SK-N-MC (cell line): ENCODE measurements at regions not wholly inside any gene's neighbourhood (a gene's known extent, or its start where the extent isn't known, plus 50 kb on each side); places are given as distances from the start of the nearest gene placed in this dataset.

Experiments
- EZH2 ChIP-seq: fragments of 200-600 bp; sonication (generic); IDR thresholded peaks from one replicate; pipeline ENCODE4 v1.6.1; 2017; ENCODE audit warnings: antibody characterized with exemption
- POLR2AphosphoS5 ChIP-seq: IDR thresholded peaks from 2 replicates; pipeline ENCODE4 v1.6.1; 2012; ENCODE audit warnings: mild to moderate bottlenecking, low read depth, low read length, borderline replicate concordance

DNA sequence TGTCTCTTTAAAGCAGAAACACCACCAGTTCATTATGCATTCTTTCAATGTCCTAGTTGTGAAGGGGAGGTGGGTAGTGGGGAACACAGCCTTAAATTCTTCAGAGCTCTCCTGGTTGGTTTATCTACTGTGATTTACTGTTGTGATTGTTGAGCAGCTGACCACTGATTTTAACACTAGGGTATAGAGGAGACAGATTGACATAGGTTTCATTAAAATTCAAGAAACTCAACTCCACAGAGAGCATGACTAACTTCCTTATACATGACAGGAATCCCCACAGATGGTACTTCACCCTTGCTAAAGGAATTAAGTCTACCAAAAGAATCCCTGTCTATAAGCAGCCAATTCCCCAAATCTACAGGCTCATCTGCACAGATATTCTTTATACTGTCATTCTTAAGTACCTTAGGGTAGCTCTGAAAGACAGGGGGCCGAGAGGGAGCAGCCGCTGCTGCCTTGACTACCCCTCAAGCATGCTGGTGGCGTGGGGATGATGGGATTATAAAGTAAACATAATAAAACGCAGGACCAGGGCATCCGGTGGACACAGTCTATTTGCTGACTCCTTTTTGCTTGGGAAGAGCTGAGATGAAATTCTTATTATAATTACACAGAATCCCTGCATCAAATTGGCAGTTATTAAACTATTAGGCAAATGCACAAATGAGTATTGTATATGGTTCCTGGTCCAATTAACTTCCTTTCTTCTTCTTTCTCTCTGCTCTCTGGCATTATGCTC, 1377.6 kb upstream of the PIK3C3 start:
- TF ChIP-seq POLR2AphosphoS5: no peak
- TF ChIP-seq EZH2: no peak
